ENCODE measurements at regions not wholly inside any gene's neighbourhood (a gene's known extent, or its start where the extent isn't known, plus 50 kb on each side); places are given as distances from the start of the nearest gene placed in this dataset.
"Not testable (repeated sequence)": the region's sequence is repeated elsewhere in the genome, so short reads cannot be mapped to it uniquely, and the experiment has no call there.

- DNase-seq (ENCODE audit: low spot score): peak; percentile 2
- not testable (repeated sequence) for FAIRE-seq
These were observed 625.7 kb downstream of the FOXD4L6 start for GRCh38 chr9:40502808-40503207.

All from RCC 7860 (cell line).